GM23338 (cell line): ENCODE measurements at regions not wholly inside any gene's neighbourhood (a gene's known extent, or its start where the extent isn't known, plus 50 kb on each side); places are given as distances from the start of the nearest gene placed in this dataset.

Experiments used
- CTCF ChIP-seq, 2 experiments: fragments of 200-600 bp in 1 of 2; sonication (generic) in 1 of 2; conservative IDR thresholded peaks; 2 replicates each; pipeline versions ENCODE4 v1.5.1 to v1.6.1; 2016 to 2017; ENCODE audit warnings: antibody characterized with exemption in 2 of 2, low read depth in 2 of 2, mild to moderate bottlenecking in 2 of 2, moderate library complexity in 1 of 2
- EZH2phosphoT487 ChIP-seq: fragments of 200-600 bp; sonication (generic); IDR thresholded peaks from one replicate; pipeline ENCODE4 v1.8.1; 2018; ENCODE audit warnings: antibody characterized with exemption; ENCODE audit not compliant: unreplicated experiment
- NANOG ChIP-seq: IDR thresholded peaks from 2 replicates; pipeline ENCODE4 v1.6.1; 2016; ENCODE audit warnings: antibody characterized with exemption, borderline replicate concordance

GRCh38 chr3:3666664-3667063, 132.6 kb upstream of the LRRN1 start:
- TF ChIP-seq CTCF (conservative IDR thresholded peaks at IDR 0.05; ENCODE audit: low read depth in 2 of 2): no peak
- no peak for TF ChIP-seq NANOG
- no peak for TF ChIP-seq EZH2phosphoT487
